RWPE2 (cell line): ENCODE measurements at regions not wholly inside any gene's neighbourhood (a gene's known extent, or its start where the extent isn't known, plus 50 kb on each side); places are given as distances from the start of the nearest gene placed in this dataset.

Experiments
- ATAC-seq: fragments of 200-7000 bp; cut with Tn5 transposase; 3 replicates; pipeline ENCODE4 v1.9.1; 2021; ENCODE audit warnings: low read depth
- DNase-seq: peaks from one replicate; pipeline ENCODE4 v3.0.0-alpha.2; 2020; ENCODE audit warnings: low spot score
- H3K27ac ChIP-seq: fragments of 450-650 bp; 2 replicates; pipeline ENCODE4 v1.5.1; 2017; ENCODE audit warnings: mild to moderate bottlenecking; ENCODE audit not compliant: poor library complexity, severe bottlenecking
- H3K27me3 ChIP-seq: fragments of 250-450 bp; sonication (Bioruptor Pico); 2 replicates; pipeline ENCODE4 v1.5.1; 2021; ENCODE audit warnings: mild to moderate bottlenecking, moderate library complexity; ENCODE audit not compliant: insufficient read depth, poor library complexity, severe bottlenecking
- H3K36me3 ChIP-seq: fragments of 250-450 bp; sonication (Bioruptor Pico); 2 replicates; pipeline ENCODE4 v1.5.1; 2020; ENCODE audit warnings: low read depth, mild to moderate bottlenecking, moderate library complexity
- H3K4me1 ChIP-seq: fragments of 250-450 bp; sonication (Bioruptor Pico); 2 replicates; pipeline ENCODE4 v1.5.1; 2021; ENCODE audit warnings: mild to moderate bottlenecking, moderate library complexity; ENCODE audit not compliant: insufficient read depth, poor library complexity, severe bottlenecking
- H3K4me3 ChIP-seq: fragments of 250-450 bp; sonication (Bioruptor Pico); 2 replicates; pipeline ENCODE4 v1.5.1; 2021; ENCODE audit warnings: mild to moderate bottlenecking, moderate library complexity; ENCODE audit not compliant: severe bottlenecking
- H3K9me3 ChIP-seq: fragments of 250-450 bp; sonication (Bioruptor Pico); 2 replicates; pipeline ENCODE4 v1.5.1; 2021; ENCODE audit warnings: mild to moderate bottlenecking, moderate library complexity; ENCODE audit not compliant: severe bottlenecking
- TF ChIP-seq, protein P1 (sequence below): fragments of 450-650 bp; IDR thresholded peaks from one replicate; pipeline ENCODE4 v1.5.1; 2017; ENCODE audit warnings: mild to moderate bottlenecking, moderate library complexity; ENCODE audit not compliant: poor library complexity, severe bottlenecking

DNA sequence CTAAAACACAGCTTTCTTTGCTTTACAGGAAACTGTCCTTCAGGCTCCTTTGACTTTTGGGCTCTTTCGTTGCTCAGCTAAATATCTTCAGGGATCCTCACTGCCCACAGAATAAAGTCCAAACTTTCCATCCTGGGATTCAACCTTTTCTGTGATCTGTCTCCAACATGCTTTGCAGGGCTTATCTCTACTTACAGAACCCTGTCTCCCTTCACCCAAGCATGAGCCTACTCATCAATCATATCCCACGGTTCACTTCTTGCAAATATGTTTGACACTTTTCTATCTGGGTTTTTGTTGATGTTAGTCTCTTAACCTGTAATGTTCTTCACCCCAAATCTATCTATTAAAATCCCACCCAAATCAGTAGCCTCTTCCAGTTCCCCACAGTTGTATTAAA is 93.5 kb upstream of the ADRA1D start:
- no peak overlapping the region for H3K27ac ChIP-seq
- no peaks in the 10 kb centered on the region for H3K9me3 ChIP-seq
- peaks cover 4% of the 10 kb centered on the region for H3K4me1 ChIP-seq
- no peaks in the 10 kb centered on the region for H3K27me3 ChIP-seq
- H3K36me3 ChIP-seq = no peaks in the 10 kb centered on the region
- TF ChIP-seq, protein P1, sequence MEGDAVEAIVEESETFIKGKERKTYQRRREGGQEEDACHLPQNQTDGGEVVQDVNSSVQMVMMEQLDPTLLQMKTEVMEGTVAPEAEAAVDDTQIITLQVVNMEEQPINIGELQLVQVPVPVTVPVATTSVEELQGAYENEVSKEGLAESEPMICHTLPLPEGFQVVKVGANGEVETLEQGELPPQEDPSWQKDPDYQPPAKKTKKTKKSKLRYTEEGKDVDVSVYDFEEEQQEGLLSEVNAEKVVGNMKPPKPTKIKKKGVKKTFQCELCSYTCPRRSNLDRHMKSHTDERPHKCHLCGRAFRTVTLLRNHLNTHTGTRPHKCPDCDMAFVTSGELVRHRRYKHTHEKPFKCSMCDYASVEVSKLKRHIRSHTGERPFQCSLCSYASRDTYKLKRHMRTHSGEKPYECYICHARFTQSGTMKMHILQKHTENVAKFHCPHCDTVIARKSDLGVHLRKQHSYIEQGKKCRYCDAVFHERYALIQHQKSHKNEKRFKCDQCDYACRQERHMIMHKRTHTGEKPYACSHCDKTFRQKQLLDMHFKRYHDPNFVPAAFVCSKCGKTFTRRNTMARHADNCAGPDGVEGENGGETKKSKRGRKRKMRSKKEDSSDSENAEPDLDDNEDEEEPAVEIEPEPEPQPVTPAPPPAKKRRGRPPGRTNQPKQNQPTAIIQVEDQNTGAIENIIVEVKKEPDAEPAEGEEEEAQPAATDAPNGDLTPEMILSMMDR = no peak
- ATAC-seq = no peak
- no peak overlapping the region for H3K4me3 ChIP-seq
- DNase-seq = no peak

DNA sequence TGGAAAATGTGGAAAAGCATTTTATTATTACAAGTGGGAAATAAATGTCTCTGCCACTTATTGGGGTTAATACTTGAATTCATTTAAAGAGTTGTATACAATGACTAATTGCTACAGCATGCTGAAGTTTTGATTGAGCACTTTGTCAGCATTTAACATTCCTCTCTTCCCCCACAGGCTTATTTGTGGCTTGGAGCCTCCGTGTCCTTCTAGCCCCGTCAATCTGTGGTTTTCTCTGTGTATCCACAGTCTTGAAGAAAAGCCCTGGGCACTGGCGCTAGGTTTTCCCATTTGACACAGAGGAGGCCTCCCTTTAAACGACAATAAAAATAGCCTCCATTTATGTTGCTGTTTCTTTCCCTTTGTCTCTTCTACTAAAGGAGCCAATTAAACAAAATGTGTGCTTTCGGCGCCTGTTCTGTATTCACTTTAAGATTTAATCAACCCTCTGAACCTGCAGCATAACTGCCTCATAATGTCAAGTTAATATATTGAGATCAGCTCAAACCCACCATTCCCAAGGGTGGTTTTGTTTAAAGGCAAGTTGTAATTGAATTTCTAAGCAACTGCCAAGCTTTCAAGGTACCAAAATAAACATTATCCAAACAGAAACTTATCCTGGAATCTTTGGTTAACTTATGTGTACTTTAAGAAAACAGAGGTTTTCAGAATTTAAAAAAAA is 92.9 kb upstream of the ADRA1D start:
- no peak overlapping the region for H3K27ac ChIP-seq
- H3K9me3 ChIP-seq = no peaks in the 10 kb centered on the region
- peak; percentile 88 for ATAC-seq
- TF ChIP-seq, protein P1 = no peak
- DNase-seq = no peak
- no peaks in the 10 kb centered on the region for H3K36me3 ChIP-seq
- H3K4me1 ChIP-seq = peaks cover 4% of the 10 kb centered on the region
- no peak overlapping the region for H3K4me3 ChIP-seq
- no peaks in the 10 kb centered on the region for H3K27me3 ChIP-seq

DNA sequence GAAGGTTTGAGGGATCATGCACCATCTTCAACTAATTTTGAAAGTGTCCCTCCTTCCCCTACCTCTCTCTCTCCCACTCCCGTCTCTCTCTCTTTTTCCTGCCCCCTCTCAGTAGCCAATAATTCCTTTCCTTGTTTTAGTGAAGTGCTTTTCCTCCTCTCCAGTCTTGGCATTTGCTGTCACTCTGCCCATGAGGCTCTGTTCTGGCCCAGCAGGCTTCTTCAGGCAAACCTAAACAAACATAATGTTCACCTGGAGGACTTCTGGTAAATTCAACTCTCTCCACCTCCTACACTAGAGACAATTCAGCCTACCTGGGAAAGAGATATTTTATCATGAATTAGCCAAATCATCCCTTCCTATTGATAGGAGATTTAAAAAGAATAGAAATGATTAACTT is 86.6 kb upstream of the ADRA1D start:
- no peaks in the 10 kb centered on the region for H3K27me3 ChIP-seq
- H3K4me1 ChIP-seq = no peaks in the 10 kb centered on the region
- H3K36me3 ChIP-seq = no peaks in the 10 kb centered on the region
- TF ChIP-seq, protein P1 = no peak
- no peak overlapping the region for H3K27ac ChIP-seq
- ATAC-seq (no peak), DNase-seq (no peak)
- H3K9me3 ChIP-seq = no peaks in the 10 kb centered on the region
- H3K4me3 ChIP-seq = no peak overlapping the region

DNA sequence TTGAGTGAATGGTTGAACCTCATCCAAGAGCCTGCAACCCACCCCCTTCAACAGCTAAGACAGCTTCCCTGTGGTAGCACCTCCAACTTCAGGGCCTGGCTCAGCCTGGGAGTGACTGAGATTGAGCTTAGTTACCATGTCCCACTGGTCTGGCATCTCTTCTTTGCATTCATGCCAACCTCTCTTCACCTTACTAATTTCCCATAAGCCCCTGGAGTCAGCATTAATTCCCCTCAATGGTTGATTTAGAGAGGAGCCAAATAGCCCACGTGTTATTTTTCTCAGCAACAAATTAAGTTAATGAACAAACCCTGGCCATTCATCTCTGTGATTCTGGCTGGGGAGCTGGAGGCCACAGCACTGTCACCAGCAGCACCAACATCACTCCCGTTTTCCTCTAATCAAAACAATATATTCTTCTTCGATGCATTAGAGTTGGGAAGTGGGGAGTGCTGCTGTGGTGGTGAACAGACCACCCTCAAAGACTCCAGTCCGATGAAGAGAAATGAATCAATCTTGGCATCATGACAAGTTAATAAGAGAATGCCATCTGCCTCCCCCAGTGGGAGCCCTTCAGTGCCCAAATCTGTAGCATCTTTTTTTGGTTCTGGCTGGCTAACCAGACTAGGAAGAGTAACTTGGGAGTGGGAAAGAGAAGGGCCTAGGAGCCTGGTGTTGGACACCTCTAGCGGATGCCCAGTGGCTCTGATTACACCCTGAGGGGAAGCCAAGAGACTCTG is 83.2 kb upstream of the ADRA1D start:
- H3K27me3 ChIP-seq = no peaks in the 10 kb centered on the region
- TF ChIP-seq, protein P1 = no peak
- H3K4me3 ChIP-seq = no peak overlapping the region
- H3K36me3 ChIP-seq = no peaks in the 10 kb centered on the region
- H3K9me3 ChIP-seq = no peaks in the 10 kb centered on the region
- no peak for DNase-seq
- H3K4me1 ChIP-seq = no peaks in the 10 kb centered on the region
- ATAC-seq = no peak
- no peak overlapping the region for H3K27ac ChIP-seq

DNA sequence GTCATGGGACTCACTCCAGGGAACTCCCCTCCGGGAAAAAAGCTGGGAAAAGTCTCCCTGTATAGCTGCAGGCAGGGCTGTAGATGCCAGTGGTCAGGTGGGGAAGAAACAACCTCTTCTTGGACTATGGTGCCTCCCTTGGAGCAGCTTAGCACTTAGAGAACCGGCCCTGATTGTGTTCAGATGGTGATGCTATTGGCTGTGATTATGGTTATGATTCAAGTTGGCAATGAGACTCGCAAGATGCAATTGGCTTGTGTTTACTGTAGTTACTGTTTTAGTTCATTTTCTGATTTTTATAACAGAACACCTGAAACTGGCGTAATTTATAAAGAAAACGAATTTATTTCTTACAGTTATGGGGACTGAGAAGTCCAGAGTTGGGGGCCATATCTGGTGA is 80.9 kb upstream of the ADRA1D start:
- no peaks in the 10 kb centered on the region for H3K36me3 ChIP-seq

More for the DNA sequence above, 80.9 kb upstream of the ADRA1D start:
- Histone ChIP-seq H3K4me1 (no peaks in the 10 kb centered on the region), H3K4me3 (no peak overlapping the region), H3K27ac (no peak overlapping the region), H3K9me3 (peaks cover 6% of the 10 kb centered on the region), H3K27me3 (no peaks in the 10 kb centered on the region)
- TF ChIP-seq, protein P1 = no peak
- no peak for ATAC-seq
- no peak for DNase-seq
